K562 (cell line): ENCODE measurements at regions not wholly inside any gene's neighbourhood (a gene's known extent, or its start where the extent isn't known, plus 50 kb on each side); places are given as distances from the start of the nearest gene placed in this dataset.

Experiments
- ATAC-seq: fragments of 200-7000 bp; cut with Tn5 transposase; 3 replicates; pipeline ENCODE4 v1.9.1; 2020; ENCODE audit warnings: moderate library complexity
- BruUV-seq: library from RNA; stranded (reverse); fragments of 400-500 nt; replicated peaks from 2 replicates; lab custom pipeline; 2021; lab: Mats Ljungman, UMichigan
- CTCF ChIA-PET: fragments of 300-600 bp; formaldehyde crosslinking; extraction: SDS; loops from one replicate; lab custom pipeline; 2021; ENCODE audit warnings: low intra/inter-chr PET ratio; lab: Yijun Ruan, JAX
- POLR2A ChIA-PET: fragments of 300-600, 350-650 bp; sonication (Branson Sonifier 250); formaldehyde crosslinking; extraction: SDS; loops from one replicate; lab custom pipeline; 2021; ENCODE audit warnings: antibody characterized with exemption, inconsistent platforms; lab: Yijun Ruan, JAX
- DNase-seq, 4 experiments: peaks; one replicate each; pipeline versions ENCODE4 v3.0.0 to v3.0.0-alpha.2; 2011 to 2018; ENCODE audit warnings: low spot score in 3 of 4, mixed read lengths in 3 of 4; ENCODE audit errors: extremely low read depth in 1 of 4
- FAIRE-seq: peaks from 2 replicates; lab custom pipeline; 2011; peaks lifted over from hg19 to GRCh38; lab: Jason Lieb, UNC
- H2AFZ ChIP-seq: 2 replicates; pipeline ENCODE4 v1.6.0; 2011; ENCODE audit warnings: low read depth, low read length, control low read depth, inconsistent platforms
- H3K27ac ChIP-seq: fragments of 200-600 bp; 3 replicates; pipeline ENCODE4 v1.8.0; 2011; ENCODE audit warnings: low read depth, mild to moderate bottlenecking, control low read depth, inconsistent platforms, low read length, moderate library complexity, mixed read lengths; ENCODE audit errors: extremely low read depth
- H3K27me3 ChIP-seq, 2 experiments: fragments of 300-600 bp in 1 of 2; 2 replicates in 1 of 2; 3 replicates in 1 of 2; pipeline versions ENCODE4 v1.6.0 to v1.8.0; 2011; ENCODE audit warnings: inconsistent platforms in 2 of 2, low read length in 2 of 2, mild to moderate bottlenecking in 1 of 2, mixed read lengths in 1 of 2, moderate library complexity in 1 of 2; ENCODE audit not compliant: control insufficient read depth in 2 of 2, insufficient read depth in 2 of 2
- H3K36me3 ChIP-seq: fragments of 300-600 bp; 3 replicates; pipeline ENCODE4 v1.8.0; 2011; ENCODE audit warnings: mild to moderate bottlenecking, low read length, inconsistent platforms; ENCODE audit not compliant: control insufficient read depth, insufficient read depth
- H3K4me1 ChIP-seq, 2 experiments: fragments of 200-600 bp in 1 of 2; replicated peaks in 1 of 2; 2 replicates in 1 of 2; 3 replicates in 1 of 2; pipeline versions ENCODE4 v1.5.1 to v1.8.0; 2011; ENCODE audit warnings: inconsistent platforms in 2 of 2, low read length in 2 of 2, mild to moderate bottlenecking in 1 of 2, mixed read lengths in 1 of 2, moderate library complexity in 1 of 2; ENCODE audit not compliant: control insufficient read depth in 2 of 2, insufficient read depth in 2 of 2
- H3K4me2 ChIP-seq: 2 replicates; pipeline ENCODE4 v1.6.1; 2011; ENCODE audit warnings: low read length, control low read depth, inconsistent platforms, mixed read lengths; ENCODE audit not compliant: insufficient read depth
- H3K4me3 ChIP-seq: fragments of 200-600 bp; sonication (generic), shearing (Covaris generic); 2 replicates; pipeline ENCODE4 v1.5.1; 2016; ENCODE audit warnings: control low read depth, inconsistent platforms
- H3K79me2 ChIP-seq: fragments of 200-600 bp; 3 replicates; pipeline ENCODE4 v1.8.0; 2011; ENCODE audit warnings: low read length, inconsistent platforms; ENCODE audit not compliant: control insufficient read depth, insufficient read depth
- H3K9ac ChIP-seq, 2 experiments: 2 replicates each; pipeline versions ENCODE4 v1.6.0 to v1.6.1; 2011; ENCODE audit warnings: low read depth in 2 of 2, low read length in 2 of 2, control low read depth in 1 of 2, inconsistent platforms in 1 of 2, mild to moderate bottlenecking in 1 of 2, mixed read lengths in 1 of 2; ENCODE audit not compliant: insufficient read depth in 1 of 2
- H3K9me1 ChIP-seq: one replicate; pipeline ENCODE4 v1.6.0; 2011; ENCODE audit warnings: inconsistent platforms, mild to moderate bottlenecking, low read length, moderate library complexity; ENCODE audit not compliant: control insufficient read depth, insufficient read depth
- H3K9me3 ChIP-seq: replicated peaks from 2 replicates; pipeline ENCODE4 v1.5.1; 2011; ENCODE audit warnings: low read depth, low read length, inconsistent platforms; ENCODE audit not compliant: control insufficient read depth, insufficient read depth
- H4K20me1 ChIP-seq: replicated peaks from 2 replicates; pipeline ENCODE4 v1.6.1; 2011; ENCODE audit warnings: low read length, inconsistent platforms, mixed read lengths; ENCODE audit not compliant: control insufficient read depth, insufficient read depth
- ASH1L ChIP-seq: fragments of 450-650 bp; IDR thresholded peaks from 2 replicates; pipeline ENCODE4 v1.6.1; 2018; ENCODE audit warnings: borderline replicate concordance, mild to moderate bottlenecking, low read depth; ENCODE audit not compliant: partially characterized antibody
- CHCHD3 ChIP-seq: fragments of 250-450 bp; sonication (Bioruptor Pico); IDR thresholded peaks from 2 replicates; pipeline ENCODE4 v2.1.2; 2022; ENCODE audit warnings: mild to moderate bottlenecking
- NR3C1 ChIP-seq: sonication (generic); formaldehyde crosslinking; IDR thresholded peaks from 2 replicates; pipeline ENCODE4 v1.8.1; 2022; ENCODE audit warnings: missing genetic modification reagents
- SIN3A ChIP-seq, 2 experiments: fragments of 150-350 bp in 1 of 2; IDR thresholded peaks; 2 replicates each; pipeline ENCODE4 v1.6.1; 2011 to 2016; ENCODE audit warnings: borderline replicate concordance in 2 of 2, low read depth in 2 of 2, low read length in 2 of 2, mild to moderate bottlenecking in 2 of 2, moderate library complexity in 2 of 2; ENCODE audit not compliant: control insufficient read depth in 1 of 2
- TAF15 ChIP-seq: fragments of 200-400 bp; formaldehyde crosslinking; IDR thresholded peaks from 2 replicates; pipeline ENCODE4 v1.6.1; 2017; ENCODE audit warnings: mild to moderate bottlenecking, low read depth, low read length, moderate library complexity
- ZFP1 ChIP-seq: fragments of 450-650 bp; formaldehyde crosslinking; IDR thresholded peaks from 2 replicates; pipeline ENCODE4 v1.4.0; 2020; ENCODE audit warnings: mild to moderate bottlenecking, mixed read lengths
- ZNF197 ChIP-seq: fragments of 200-800 bp; sonication (Bioruptor generic); IDR thresholded peaks from 2 replicates; pipeline ENCODE4 v1.6.1; 2016; ENCODE audit warnings: low read depth, missing genetic modification characterization, missing compliant biosample characterization
- ZNF551 ChIP-seq: fragments of 250-450 bp; sonication (Bioruptor Pico); IDR thresholded peaks from 2 replicates; pipeline ENCODE4 v1.5.0; 2021; ENCODE audit warnings: mild to moderate bottlenecking, moderate library complexity
- WGBS: fragments of 100-300 bp; shearing (Covaris generic); methylation state at CpG from one replicate; pipeline ENCODE4 v1.1.6; 2016; ENCODE audit warnings: low coverage, mixed read lengths; ENCODE audit not compliant: insufficient coverage; ENCODE audit errors: missing lambda C conversion rate; 5-methylcytosine and 5-hydroxymethylcytosine counted together
- in situ Hi-C: fragments of 300-500 bp; cut with MboI; formaldehyde crosslinking; loops from 4 replicates; pipeline ENCODE4 v1.15.0; 2018; ENCODE audit warnings: inconsistent platforms, mixed read lengths
- intact Hi-C: fragments of 100-400 bp; cut with micrococcal nuclease; formaldehyde crosslinking; loops from 2 replicates; pipeline ENCODE4 v1.14.2; 2022
- TF ChIP-seq, protein P1 (sequence below): fragments of 200-800 bp; sonication (Bioruptor generic); IDR thresholded peaks from 2 replicates; pipeline ENCODE4 v1.6.1; 2017; ENCODE audit warnings: missing genetic modification characterization, missing compliant biosample characterization
- TF ChIP-seq, protein P2 (sequence below): sonication (generic); formaldehyde crosslinking; IDR thresholded peaks from 2 replicates; pipeline ENCODE4 v1.5.0; 2020; ENCODE audit warnings: missing genetic modification reagents
- TF ChIP-seq, protein P3 (sequence below): fragments of 250-450 bp; sonication (Bioruptor Pico); IDR thresholded peaks from 2 replicates; pipeline ENCODE4 v1.5.0; 2021; ENCODE audit warnings: mild to moderate bottlenecking, moderate library complexity

DNA sequence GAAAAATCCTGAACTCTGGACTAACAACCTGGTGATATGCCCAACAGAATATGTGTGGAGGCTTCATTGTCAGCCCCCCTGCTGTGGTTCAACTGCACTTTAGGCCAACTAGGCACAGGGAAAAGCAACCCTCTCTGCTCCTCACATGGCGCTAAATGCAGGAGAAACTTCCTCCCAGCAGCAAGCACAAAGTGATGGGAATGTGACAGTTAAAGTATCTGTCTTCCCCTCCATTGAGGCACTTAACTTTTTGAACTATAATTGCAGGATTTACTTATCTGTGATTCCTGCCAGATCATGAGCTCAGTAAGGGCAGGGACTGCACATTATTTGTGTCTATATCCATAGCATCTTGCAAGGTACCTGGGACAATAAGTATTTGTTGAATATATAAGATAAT lies 981.2 kb upstream of the KLHL29 start:
- no peaks in the 10 kb centered on the region for H3K9me1 ChIP-seq
- CTCF ChIA-PET = no interaction called here
- no peak overlapping the region for H3K27ac ChIP-seq
- no peaks in the 10 kb centered on the region for H4K20me1 ChIP-seq
- FAIRE-seq = no peak
- 0% methylated on average over 1 of the region's 1 CpG for WGBS
- no peak for DNase-seq
- no peaks in the 10 kb centered on the region for H3K79me2 ChIP-seq
- H3K27me3 ChIP-seq = no peaks in the 10 kb centered on the region
- H3K4me2 ChIP-seq = no peak overlapping the region
- intact Hi-C loops (no loop called here), in situ Hi-C loops (no loop called here)
- H3K9me3 ChIP-seq = no peaks in the 10 kb centered on the region
- BruUV-seq = no TSS peak
- no peaks in the 10 kb centered on the region for H3K36me3 ChIP-seq
- no peak for ATAC-seq
- POLR2A ChIA-PET = no interaction called here
- H3K4me1 ChIP-seq = no peaks in the 10 kb centered on the region
- H3K9ac ChIP-seq = no peak overlapping the region
- no peak overlapping the region for H3K4me3 ChIP-seq
- TF ChIP-seq ZFP1 (CRISPR knock-in tag) (no peak), NR3C1 (CRISPR knock-in tag) (no peak), TAF15 (no peak), SIN3A (IDR thresholded peaks at IDR 0.05; ENCODE audit: borderline replicate concordance in 2 of 2, control insufficient read depth in 1 of 2, low read depth in 2 of 2, low read length in 2 of 2) (no peak), ZNF551 (CRISPR knock-in tag) (no peak), ASH1L (no peak), CHCHD3 (CRISPR knock-in tag) (no peak), ZNF197 (CRISPR knock-in tag) (no peak)
- TF ChIP-seq, protein P1, sequence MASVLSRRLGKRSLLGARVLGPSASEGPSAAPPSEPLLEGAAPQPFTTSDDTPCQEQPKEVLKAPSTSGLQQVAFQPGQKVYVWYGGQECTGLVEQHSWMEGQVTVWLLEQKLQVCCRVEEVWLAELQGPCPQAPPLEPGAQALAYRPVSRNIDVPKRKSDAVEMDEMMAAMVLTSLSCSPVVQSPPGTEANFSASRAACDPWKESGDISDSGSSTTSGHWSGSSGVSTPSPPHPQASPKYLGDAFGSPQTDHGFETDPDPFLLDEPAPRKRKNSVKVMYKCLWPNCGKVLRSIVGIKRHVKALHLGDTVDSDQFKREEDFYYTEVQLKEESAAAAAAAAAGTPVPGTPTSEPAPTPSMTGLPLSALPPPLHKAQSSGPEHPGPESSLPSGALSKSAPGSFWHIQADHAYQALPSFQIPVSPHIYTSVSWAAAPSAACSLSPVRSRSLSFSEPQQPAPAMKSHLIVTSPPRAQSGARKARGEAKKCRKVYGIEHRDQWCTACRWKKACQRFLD = no peak
- TF ChIP-seq, protein P2, sequence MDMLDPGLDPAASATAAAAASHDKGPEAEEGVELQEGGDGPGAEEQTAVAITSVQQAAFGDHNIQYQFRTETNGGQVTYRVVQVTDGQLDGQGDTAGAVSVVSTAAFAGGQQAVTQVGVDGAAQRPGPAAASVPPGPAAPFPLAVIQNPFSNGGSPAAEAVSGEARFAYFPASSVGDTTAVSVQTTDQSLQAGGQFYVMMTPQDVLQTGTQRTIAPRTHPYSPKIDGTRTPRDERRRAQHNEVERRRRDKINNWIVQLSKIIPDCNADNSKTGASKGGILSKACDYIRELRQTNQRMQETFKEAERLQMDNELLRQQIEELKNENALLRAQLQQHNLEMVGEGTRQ (CRISPR knock-in tag) = no peak
- TF ChIP-seq, protein P3, sequence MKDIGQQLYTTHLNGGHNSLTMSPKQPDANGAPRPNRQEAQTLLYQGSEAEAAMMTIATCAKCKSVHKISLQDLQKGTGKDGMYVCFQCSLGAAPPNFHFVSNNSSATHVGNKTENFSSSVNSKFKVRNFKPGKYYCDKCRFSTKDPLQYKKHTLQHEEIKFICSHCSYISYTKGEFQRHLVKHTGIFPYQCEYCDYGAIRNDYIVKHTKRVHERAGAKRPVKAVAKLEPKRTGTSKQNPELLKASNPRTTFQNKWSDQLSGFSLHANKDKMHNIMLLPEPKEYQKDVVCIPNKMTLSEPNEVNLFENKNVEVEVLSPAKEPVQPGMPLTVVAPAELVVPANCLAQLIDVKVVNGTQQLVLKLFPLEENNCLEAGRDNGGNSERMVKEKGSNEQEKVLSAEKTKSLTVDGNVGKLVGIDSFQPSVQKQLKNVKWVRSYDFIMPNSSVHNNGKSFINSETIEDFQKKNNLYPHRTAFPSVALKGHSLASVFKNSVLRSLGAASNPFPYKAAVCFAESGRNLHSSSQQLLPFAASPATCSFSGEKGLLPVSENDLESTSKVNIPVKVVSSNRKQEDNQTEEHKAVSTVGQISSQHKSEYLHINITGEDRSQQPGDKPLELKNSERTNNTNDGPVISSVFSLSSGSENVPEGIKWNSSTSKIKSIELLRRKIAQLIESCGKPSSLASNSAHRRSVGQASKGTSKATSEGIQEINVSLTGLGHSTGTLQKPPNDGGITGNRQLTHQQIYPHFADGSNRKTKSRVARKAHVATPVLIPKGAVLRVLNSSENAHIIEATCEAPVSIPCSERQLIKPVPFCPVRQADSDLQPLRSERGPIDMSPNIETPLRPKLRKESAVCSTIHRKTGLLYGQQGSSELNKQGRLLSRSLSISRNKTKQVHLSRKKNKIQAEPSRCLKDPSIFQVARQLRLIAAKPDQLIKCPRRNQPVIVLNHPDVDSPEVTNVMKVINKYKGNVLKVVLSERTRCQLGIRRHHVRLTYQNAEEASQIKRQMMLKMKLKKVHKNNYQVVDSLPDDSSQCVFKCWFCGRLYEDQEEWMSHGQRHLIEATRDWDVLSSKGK (CRISPR knock-in tag) = no peak
- TF ChIP-seq, all 486 proteins: peak for 0
- H2AFZ ChIP-seq = no peak overlapping the region
